K562 (cell line): ENCODE measurements at regions not wholly inside any gene's neighbourhood (a gene's known extent, or its start where the extent isn't known, plus 50 kb on each side); places are given as distances from the start of the nearest gene placed in this dataset.

Experiments
- ATAC-seq: fragments of 200-7000 bp; cut with Tn5 transposase; 3 replicates; pipeline ENCODE4 v1.9.1; 2020; ENCODE audit warnings: moderate library complexity
- BruUV-seq: library from RNA; stranded (reverse); fragments of 400-500 nt; replicated peaks from 2 replicates; lab custom pipeline; 2021; lab: Mats Ljungman, UMichigan
- CTCF ChIA-PET: fragments of 300-600 bp; formaldehyde crosslinking; extraction: SDS; loops from one replicate; lab custom pipeline; 2021; ENCODE audit warnings: low intra/inter-chr PET ratio; lab: Yijun Ruan, JAX
- POLR2A ChIA-PET: fragments of 300-600, 350-650 bp; sonication (Branson Sonifier 250); formaldehyde crosslinking; extraction: SDS; loops from one replicate; lab custom pipeline; 2021; ENCODE audit warnings: antibody characterized with exemption, inconsistent platforms; lab: Yijun Ruan, JAX
- DNase-seq, 4 experiments: peaks; one replicate each; pipeline versions ENCODE4 v3.0.0 to v3.0.0-alpha.2; 2011 to 2018; ENCODE audit warnings: low spot score in 3 of 4, mixed read lengths in 3 of 4; ENCODE audit errors: extremely low read depth in 1 of 4
- FAIRE-seq: peaks from 2 replicates; lab custom pipeline; 2011; peaks lifted over from hg19 to GRCh38; lab: Jason Lieb, UNC
- H2AFZ ChIP-seq: 2 replicates; pipeline ENCODE4 v1.6.0; 2011; ENCODE audit warnings: low read depth, low read length, control low read depth, inconsistent platforms
- H3K27ac ChIP-seq: fragments of 200-600 bp; 3 replicates; pipeline ENCODE4 v1.8.0; 2011; ENCODE audit warnings: low read depth, mild to moderate bottlenecking, control low read depth, inconsistent platforms, low read length, moderate library complexity, mixed read lengths; ENCODE audit errors: extremely low read depth
- H3K27me3 ChIP-seq, 2 experiments: fragments of 300-600 bp in 1 of 2; 2 replicates in 1 of 2; 3 replicates in 1 of 2; pipeline versions ENCODE4 v1.6.0 to v1.8.0; 2011; ENCODE audit warnings: inconsistent platforms in 2 of 2, low read length in 2 of 2, mild to moderate bottlenecking in 1 of 2, mixed read lengths in 1 of 2, moderate library complexity in 1 of 2; ENCODE audit not compliant: control insufficient read depth in 2 of 2, insufficient read depth in 2 of 2
- H3K36me3 ChIP-seq: fragments of 300-600 bp; 3 replicates; pipeline ENCODE4 v1.8.0; 2011; ENCODE audit warnings: mild to moderate bottlenecking, low read length, inconsistent platforms; ENCODE audit not compliant: control insufficient read depth, insufficient read depth
- H3K4me1 ChIP-seq, 2 experiments: fragments of 200-600 bp in 1 of 2; replicated peaks in 1 of 2; 2 replicates in 1 of 2; 3 replicates in 1 of 2; pipeline versions ENCODE4 v1.5.1 to v1.8.0; 2011; ENCODE audit warnings: inconsistent platforms in 2 of 2, low read length in 2 of 2, mild to moderate bottlenecking in 1 of 2, mixed read lengths in 1 of 2, moderate library complexity in 1 of 2; ENCODE audit not compliant: control insufficient read depth in 2 of 2, insufficient read depth in 2 of 2
- H3K4me2 ChIP-seq: 2 replicates; pipeline ENCODE4 v1.6.1; 2011; ENCODE audit warnings: low read length, control low read depth, inconsistent platforms, mixed read lengths; ENCODE audit not compliant: insufficient read depth
- H3K4me3 ChIP-seq: fragments of 200-600 bp; sonication (generic), shearing (Covaris generic); 2 replicates; pipeline ENCODE4 v1.5.1; 2016; ENCODE audit warnings: control low read depth, inconsistent platforms
- H3K79me2 ChIP-seq: fragments of 200-600 bp; 3 replicates; pipeline ENCODE4 v1.8.0; 2011; ENCODE audit warnings: low read length, inconsistent platforms; ENCODE audit not compliant: control insufficient read depth, insufficient read depth
- H3K9ac ChIP-seq, 2 experiments: 2 replicates each; pipeline versions ENCODE4 v1.6.0 to v1.6.1; 2011; ENCODE audit warnings: low read depth in 2 of 2, low read length in 2 of 2, control low read depth in 1 of 2, inconsistent platforms in 1 of 2, mild to moderate bottlenecking in 1 of 2, mixed read lengths in 1 of 2; ENCODE audit not compliant: insufficient read depth in 1 of 2
- H3K9me1 ChIP-seq: one replicate; pipeline ENCODE4 v1.6.0; 2011; ENCODE audit warnings: inconsistent platforms, mild to moderate bottlenecking, low read length, moderate library complexity; ENCODE audit not compliant: control insufficient read depth, insufficient read depth
- H3K9me3 ChIP-seq: replicated peaks from 2 replicates; pipeline ENCODE4 v1.5.1; 2011; ENCODE audit warnings: low read depth, low read length, inconsistent platforms; ENCODE audit not compliant: control insufficient read depth, insufficient read depth
- H4K20me1 ChIP-seq: replicated peaks from 2 replicates; pipeline ENCODE4 v1.6.1; 2011; ENCODE audit warnings: low read length, inconsistent platforms, mixed read lengths; ENCODE audit not compliant: control insufficient read depth, insufficient read depth
- CGGBP1 ChIP-seq: fragments of 250-450 bp; sonication (Bioruptor Pico); IDR thresholded peaks from 2 replicates; pipeline ENCODE4 v1.9.0; 2021; ENCODE audit warnings: mild to moderate bottlenecking
- HDAC6 ChIP-seq: IDR thresholded peaks from 2 replicates; pipeline ENCODE4 v1.6.1; 2012; ENCODE audit warnings: low read depth, mild to moderate bottlenecking, control low read depth, inconsistent platforms, low read length, moderate library complexity
- HDAC8 ChIP-seq: fragments of 450-650 bp; IDR thresholded peaks from 2 replicates; pipeline ENCODE4 v1.6.1; 2016; ENCODE audit warnings: mild to moderate bottlenecking, missing genetic modification characterization, moderate library complexity, missing compliant biosample characterization
- NFATC3 ChIP-seq: fragments of 450-650 bp; IDR thresholded peaks from 2 replicates; pipeline ENCODE4 v1.6.1; 2017; ENCODE audit warnings: mild to moderate bottlenecking
- PBX2 ChIP-seq, 2 experiments: IDR thresholded peaks in 1 of 2; conservative IDR thresholded peaks in 1 of 2; 2 replicates each; pipeline ENCODE4 v1.6.1; 2016; ENCODE audit warnings: low read depth in 2 of 2, mild to moderate bottlenecking in 1 of 2, missing compliant biosample characterization in 1 of 2, missing genetic modification characterization in 1 of 2, moderate library complexity in 1 of 2
- SRSF9 ChIP-seq: fragments of 200-400 bp; formaldehyde crosslinking; IDR thresholded peaks from 2 replicates; pipeline ENCODE4 v1.6.1; 2017; ENCODE audit warnings: low read depth, low read length, borderline replicate concordance
- STAT5A ChIP-seq: IDR thresholded peaks from 2 replicates; pipeline ENCODE4 v1.6.1; 2012; ENCODE audit warnings: low read length, inconsistent platforms, borderline replicate concordance
- STAT6 ChIP-seq: sonication (generic); formaldehyde crosslinking; IDR thresholded peaks from 2 replicates; pipeline ENCODE4 v1.8.1; 2023; ENCODE audit warnings: mild to moderate bottlenecking, missing genetic modification reagents
- TOE1 ChIP-seq, 2 experiments: fragments of 450-650 bp in 1 of 2; sonication (generic) in 1 of 2; formaldehyde crosslinking in 1 of 2; IDR thresholded peaks; 2 replicates each; pipeline versions ENCODE4 v1.7.1 to v1.8.0; 2016 to 2022; ENCODE audit warnings: borderline replicate concordance in 2 of 2, mild to moderate bottlenecking in 2 of 2, antibody characterized with exemption in 1 of 2, inconsistent platforms in 1 of 2, low read depth in 1 of 2, missing genetic modification reagents in 1 of 2, moderate library complexity in 1 of 2
- ZNF3 ChIP-seq: fragments of 250-450 bp; sonication (Bioruptor Pico); IDR thresholded peaks from 2 replicates; pipeline ENCODE4 v1.5.0; 2021; ENCODE audit warnings: mild to moderate bottlenecking, moderate library complexity
- ZNF584 ChIP-seq: fragments of 200-800 bp; sonication (Bioruptor generic); IDR thresholded peaks from 2 replicates; pipeline ENCODE4 v1.6.1; 2016; ENCODE audit warnings: low read depth, mild to moderate bottlenecking, missing genetic modification characterization, missing compliant biosample characterization
- WGBS: fragments of 100-300 bp; shearing (Covaris generic); methylation state at CpG from one replicate; pipeline ENCODE4 v1.1.6; 2016; ENCODE audit warnings: low coverage, mixed read lengths; ENCODE audit not compliant: insufficient coverage; ENCODE audit errors: missing lambda C conversion rate; 5-methylcytosine and 5-hydroxymethylcytosine counted together
- in situ Hi-C: fragments of 300-500 bp; cut with MboI; formaldehyde crosslinking; loops from 4 replicates; pipeline ENCODE4 v1.15.0; 2018; ENCODE audit warnings: inconsistent platforms, mixed read lengths
- intact Hi-C: fragments of 100-400 bp; cut with micrococcal nuclease; formaldehyde crosslinking; loops from 2 replicates; pipeline ENCODE4 v1.14.2; 2022

- TF ChIP-seq TOE1 (IDR thresholded peaks at IDR 0.05; ENCODE audit: borderline replicate concordance) (no peak), TOE1 (CRISPR knock-in tag; IDR thresholded peaks at IDR 0.05; ENCODE audit: borderline replicate concordance, low read depth) (no peak), CGGBP1 (CRISPR knock-in tag) (no peak), NFATC3 (no peak), ZNF3 (CRISPR knock-in tag) (no peak)
These were observed 596.9 kb upstream of the WWC1 start (continued) for GRCh38 chr5:167694325-167695147.

- no peak overlapping the region for H3K9ac ChIP-seq
- intact Hi-C loops (no loop called here), in situ Hi-C loops (no loop called here)
- H3K9me3 ChIP-seq = no peaks in the 10 kb centered on the region
- H3K36me3 ChIP-seq = no peaks in the 10 kb centered on the region
- no peak for FAIRE-seq
- no peaks in the 10 kb centered on the region for H4K20me1 ChIP-seq
- no TSS peak for BruUV-seq
- POLR2A ChIA-PET = no interaction called here
- H3K27me3 ChIP-seq = no peaks in the 10 kb centered on the region
- no peaks in the 10 kb centered on the region for H3K9me1 ChIP-seq
- no peak for DNase-seq
- no peaks in the 10 kb centered on the region for H3K4me1 ChIP-seq
- no peak overlapping the region for H3K4me3 ChIP-seq
- no peak overlapping the region for H3K4me2 ChIP-seq
- H2AFZ ChIP-seq = no peak overlapping the region
- H3K27ac ChIP-seq = no peak overlapping the region
- H3K79me2 ChIP-seq = no peaks in the 10 kb centered on the region
- WGBS = 2% methylated on average over 9 of the region's 10 CpGs
- no peak for ATAC-seq
- CTCF ChIA-PET = no interaction called here
- TF ChIP-seq HDAC6 (no peak), ZNF584 (no peak), STAT6 (no peak), SRSF9 (no peak), CGGBP1 (CRISPR knock-in tag) (no peak), PBX2 (CRISPR knock-in tag; IDR thresholded peaks at IDR 0.05; ENCODE audit: low read depth) (no peak), PBX2 (tag; conservative IDR thresholded peaks at IDR 0.05; ENCODE audit: low read depth) (no peak), STAT5A (no peak), HDAC8 (tag) (no peak)
These were observed 594.7 kb upstream of the WWC1 start for GRCh38 chr5:167696558-167697314.
